ENCODE measurements at regions not wholly inside any gene's neighbourhood (a gene's known extent, or its start where the extent isn't known, plus 50 kb on each side); places are given as distances from the start of the nearest gene placed in this dataset.

GRCh38 chr16:64542152-64542551 lies 579.7 kb downstream of the CDH11 start:
- no peaks in the 10 kb centered on the region for H3K4me1 ChIP-seq
- TF ChIP-seq, protein P1, sequence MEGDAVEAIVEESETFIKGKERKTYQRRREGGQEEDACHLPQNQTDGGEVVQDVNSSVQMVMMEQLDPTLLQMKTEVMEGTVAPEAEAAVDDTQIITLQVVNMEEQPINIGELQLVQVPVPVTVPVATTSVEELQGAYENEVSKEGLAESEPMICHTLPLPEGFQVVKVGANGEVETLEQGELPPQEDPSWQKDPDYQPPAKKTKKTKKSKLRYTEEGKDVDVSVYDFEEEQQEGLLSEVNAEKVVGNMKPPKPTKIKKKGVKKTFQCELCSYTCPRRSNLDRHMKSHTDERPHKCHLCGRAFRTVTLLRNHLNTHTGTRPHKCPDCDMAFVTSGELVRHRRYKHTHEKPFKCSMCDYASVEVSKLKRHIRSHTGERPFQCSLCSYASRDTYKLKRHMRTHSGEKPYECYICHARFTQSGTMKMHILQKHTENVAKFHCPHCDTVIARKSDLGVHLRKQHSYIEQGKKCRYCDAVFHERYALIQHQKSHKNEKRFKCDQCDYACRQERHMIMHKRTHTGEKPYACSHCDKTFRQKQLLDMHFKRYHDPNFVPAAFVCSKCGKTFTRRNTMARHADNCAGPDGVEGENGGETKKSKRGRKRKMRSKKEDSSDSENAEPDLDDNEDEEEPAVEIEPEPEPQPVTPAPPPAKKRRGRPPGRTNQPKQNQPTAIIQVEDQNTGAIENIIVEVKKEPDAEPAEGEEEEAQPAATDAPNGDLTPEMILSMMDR (IDR thresholded peaks at IDR 0.05; ENCODE audit: insufficient read depth in 1 of 2, low read depth in 1 of 2, low read length in 1 of 2, severe bottlenecking in 1 of 2, unreplicated experiment in 1 of 2), result no peak
- Mint-ChIP-seq H3K27ac (ENCODE audit: unreplicated experiment) (no peak overlapping the region), H3K4me1 (ENCODE audit: low read depth, unreplicated experiment) (no peaks in the 10 kb centered on the region), H3K36me3 (ENCODE audit: insufficient read depth, unreplicated experiment) (no peaks in the 10 kb centered on the region), H3K4me3 (ENCODE audit: unreplicated experiment) (no peak overlapping the region), H3K9me3 (ENCODE audit: unreplicated experiment) (peaks cover 11% of the 10 kb centered on the region), H3K27me3 (ENCODE audit: insufficient read depth, unreplicated experiment) (no peaks in the 10 kb centered on the region)
- POLR2A ChIA-PET, result no interaction called here
- CTCF ChIA-PET, result no interaction called here
- H3K36me3 ChIP-seq (ENCODE audit: control insufficient read depth, insufficient read depth, low read length), result no peaks in the 10 kb centered on the region
- H3K27me3 ChIP-seq (replicated peaks; ENCODE audit: control insufficient read depth, insufficient read depth, low read length), result no peaks in the 10 kb centered on the region
- DNase-seq, result no peak
- intact Hi-C loops (cut with micrococcal nuclease; ENCODE audit: unreplicated experiment), result loop anchor here (10.0 kb wide), 1 partner anchor 447 kb away; no protein-coding TSS in a partner anchor
- H3K9me3 ChIP-seq, result no peaks in the 10 kb centered on the region; the same call in 1 of the 2 replicates
- H3K4me3 ChIP-seq (ENCODE audit: low read depth, low read length), result no peak overlapping the region
- BruUV-seq (replicated peaks), result no TSS peak

DNA sequence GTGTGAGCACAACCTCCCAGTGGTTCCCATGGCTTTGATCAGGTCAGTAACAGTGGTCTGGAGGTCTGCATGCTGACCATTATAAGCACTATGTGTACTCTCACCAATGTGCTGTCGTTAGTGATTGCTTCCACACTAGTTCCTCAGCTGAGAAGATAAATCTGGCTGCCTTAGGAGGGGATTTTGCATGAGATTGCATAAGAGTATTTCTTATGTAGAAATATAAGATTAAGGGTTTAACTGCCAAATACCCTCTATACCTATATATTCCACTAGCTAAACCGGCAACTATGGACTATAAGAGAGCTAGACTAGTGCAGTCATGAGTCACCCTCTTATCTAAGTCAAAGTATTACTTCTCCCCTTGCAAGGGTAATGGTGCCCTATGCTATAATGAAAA lies 580.2 kb downstream of the CDH11 start:
- H3K27me3 ChIP-seq (replicated peaks; ENCODE audit: control insufficient read depth, insufficient read depth, low read length), result no peaks in the 10 kb centered on the region
- ChIA-PET POLR2A (no interaction called here), CTCF (no interaction called here)
- H3K9me3 ChIP-seq, result no peaks in the 10 kb centered on the region; the same call in 1 of the 2 replicates
- no peaks in the 10 kb centered on the region for H3K36me3 Mint-ChIP-seq (ENCODE audit: insufficient read depth, unreplicated experiment)
- TF ChIP-seq, protein P1 (IDR thresholded peaks at IDR 0.05; ENCODE audit: insufficient read depth in 1 of 2, low read depth in 1 of 2, low read length in 1 of 2, severe bottlenecking in 1 of 2, unreplicated experiment in 1 of 2), result no peak
- no TSS peak for BruUV-seq (replicated peaks)
- no peaks in the 10 kb centered on the region for H3K4me1 ChIP-seq
- H3K4me1 Mint-ChIP-seq (ENCODE audit: low read depth, unreplicated experiment), result no peaks in the 10 kb centered on the region
- peaks cover 11% of the 10 kb centered on the region for H3K9me3 Mint-ChIP-seq (ENCODE audit: unreplicated experiment)
- no peaks in the 10 kb centered on the region for H3K36me3 ChIP-seq (ENCODE audit: control insufficient read depth, insufficient read depth, low read length)
- no peak overlapping the region for H3K4me3 ChIP-seq (ENCODE audit: low read depth, low read length)
- H3K4me3 Mint-ChIP-seq (ENCODE audit: unreplicated experiment), result no peak overlapping the region
- H3K27ac Mint-ChIP-seq (ENCODE audit: unreplicated experiment), result no peak overlapping the region
- intact Hi-C loops (cut with micrococcal nuclease; ENCODE audit: unreplicated experiment), result loop anchor here (10.0 kb wide), 1 partner anchor 447 kb away; no protein-coding TSS in a partner anchor
- H3K27me3 Mint-ChIP-seq (ENCODE audit: insufficient read depth, unreplicated experiment), result no peaks in the 10 kb centered on the region
- DNase-seq, result no peak

DNA sequence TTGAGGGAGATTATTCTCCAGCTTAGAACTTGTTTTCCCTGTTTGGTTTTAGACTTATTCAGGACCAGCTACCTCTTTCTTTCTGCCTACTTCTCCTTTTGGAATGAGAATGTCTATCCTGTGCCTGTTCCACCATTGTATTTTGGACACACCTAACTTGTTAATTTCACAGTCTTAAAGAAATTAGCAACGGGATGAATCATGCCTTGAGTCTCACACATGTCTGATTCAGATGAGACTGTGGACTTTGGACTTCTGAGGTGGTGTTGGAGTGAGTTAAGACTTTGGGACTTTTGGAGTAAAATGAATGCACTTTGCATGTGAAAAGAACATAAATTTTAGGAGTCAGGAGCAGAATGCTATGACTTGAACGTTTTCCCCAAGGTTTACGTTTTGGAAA lies 581.4 kb downstream of the CDH11 start:
- Histone ChIP-seq H3K27me3 (replicated peaks; ENCODE audit: control insufficient read depth, insufficient read depth, low read length) (no peaks in the 10 kb centered on the region), H3K9me3 (no peaks in the 10 kb centered on the region; the same call in 1 of the 2 replicates), H3K36me3 (ENCODE audit: control insufficient read depth, insufficient read depth, low read length) (no peaks in the 10 kb centered on the region), H3K4me1 (no peaks in the 10 kb centered on the region), H3K4me3 (ENCODE audit: low read depth, low read length) (no peak overlapping the region)
- Mint-ChIP-seq H3K36me3 (ENCODE audit: insufficient read depth, unreplicated experiment) (no peaks in the 10 kb centered on the region), H3K4me3 (ENCODE audit: unreplicated experiment) (no peak overlapping the region), H3K27ac (ENCODE audit: unreplicated experiment) (no peak overlapping the region), H3K27me3 (ENCODE audit: insufficient read depth, unreplicated experiment) (no peaks in the 10 kb centered on the region), H3K9me3 (ENCODE audit: unreplicated experiment) (peaks cover 12% of the 10 kb centered on the region), H3K4me1 (ENCODE audit: low read depth, unreplicated experiment) (no peaks in the 10 kb centered on the region)
- TF ChIP-seq, protein P1 (IDR thresholded peaks at IDR 0.05; ENCODE audit: insufficient read depth in 1 of 2, low read depth in 1 of 2, low read length in 1 of 2, severe bottlenecking in 1 of 2, unreplicated experiment in 1 of 2), result no peak
- no peak for DNase-seq
- ChIA-PET POLR2A (no interaction called here), CTCF (no interaction called here)
- no TSS peak for BruUV-seq (replicated peaks)
- intact Hi-C loops (cut with micrococcal nuclease; ENCODE audit: unreplicated experiment), result loop anchor here (10.0 kb wide), 1 partner anchor 446 kb away; no protein-coding TSS in a partner anchor
